ENCODE measurements at regions not wholly inside any gene's neighbourhood (a gene's known extent, or its start where the extent isn't known, plus 50 kb on each side); places are given as distances from the start of the nearest gene placed in this dataset.
"Not testable (repeated sequence)": the region's sequence is repeated elsewhere in the genome, so short reads cannot be mapped to it uniquely, and the experiment has no call there.

GRCh38 chr12:108421082-108421481 lies 82.0 kb upstream of the CMKLR1 start:
- not testable (repeated sequence) for TF ChIP-seq CTCF (conservative IDR thresholded peaks at IDR 0.05; ENCODE audit: low read length); EZH2phosphoT487 (IDR thresholded peaks at IDR 0.05; ENCODE audit: borderline replicate concordance, low read depth, low read length)
